SK-N-SH treated with all-trans-retinoic acid at 6 μM for 48 hours (cell line): ENCODE measurements at regions not wholly inside any gene's neighbourhood (a gene's known extent, or its start where the extent isn't known, plus 50 kb on each side); places are given as distances from the start of the nearest gene placed in this dataset.

ENCODE experiments used
- ARNTL ChIP-seq: fragments of 450-650 bp; formaldehyde crosslinking; IDR thresholded peaks from 2 replicates; pipeline ENCODE4 v1.5.0; 2020; ENCODE audit warnings: low read depth, mild to moderate bottlenecking, moderate library complexity, borderline replicate concordance
- BACH2 ChIP-seq: fragments of 250-450 bp; sonication (Bioruptor Pico); IDR thresholded peaks from 2 replicates; pipeline ENCODE4 v1.9.0; 2021; ENCODE audit warnings: mild to moderate bottlenecking, borderline replicate concordance
- CSDC2 ChIP-seq: fragments of 250-450 bp; sonication (Bioruptor Pico); IDR thresholded peaks from 2 replicates; pipeline ENCODE4 v1.5.0; 2020; ENCODE audit warnings: mild to moderate bottlenecking, moderate library complexity
- ISL1 ChIP-seq: fragments of 250-450 bp; sonication (Bioruptor Pico); IDR thresholded peaks from 2 replicates; pipeline ENCODE4 v2.1.2; 2022; ENCODE audit warnings: mild to moderate bottlenecking, moderate library complexity
- OSR1 ChIP-seq: fragments of 250-450 bp; sonication (Bioruptor Pico); IDR thresholded peaks from 2 replicates; pipeline ENCODE4 v1.8.0; 2022; ENCODE audit warnings: moderate library complexity, mild to moderate bottlenecking, inconsistent platforms
- PPARA ChIP-seq: fragments of 250-450 bp; sonication (Bioruptor Pico); IDR thresholded peaks from 2 replicates; pipeline ENCODE4 v1.5.0; 2020; ENCODE audit warnings: mild to moderate bottlenecking, borderline replicate concordance
- SNAI2 ChIP-seq: fragments of 250-450 bp; sonication (Bioruptor Pico); IDR thresholded peaks from 2 replicates; pipeline ENCODE4 v1.5.0; 2020; ENCODE audit warnings: mild to moderate bottlenecking, moderate library complexity
- TCF4 ChIP-seq: fragments of 250-450 bp; sonication (Bioruptor Pico); IDR thresholded peaks from 2 replicates; pipeline ENCODE4 v1.8.0; 2021; ENCODE audit warnings: mild to moderate bottlenecking, moderate library complexity, borderline replicate concordance
- ZC3H10 ChIP-seq: fragments of 250-450 bp; sonication (Bioruptor Pico); IDR thresholded peaks from 2 replicates; pipeline ENCODE4 v1.5.1; 2021; ENCODE audit warnings: mild to moderate bottlenecking, moderate library complexity
- ZFP30 ChIP-seq: fragments of 450-650 bp; formaldehyde crosslinking; IDR thresholded peaks from 2 replicates; pipeline ENCODE4 v1.5.0; 2022; ENCODE audit warnings: mild to moderate bottlenecking, moderate library complexity
- ZNF565 ChIP-seq: fragments of 450-650 bp; formaldehyde crosslinking; conservative IDR thresholded peaks from 2 replicates; pipeline ENCODE4 v1.5.0; 2020; ENCODE audit warnings: low read depth, mild to moderate bottlenecking, moderate library complexity
- TF ChIP-seq, protein P1 (sequence below): fragments of 250-450 bp; sonication (Bioruptor Pico); IDR thresholded peaks from 2 replicates; pipeline ENCODE4 v1.8.0; 2020; ENCODE audit warnings: mild to moderate bottlenecking, moderate library complexity, borderline replicate concordance

DNA sequence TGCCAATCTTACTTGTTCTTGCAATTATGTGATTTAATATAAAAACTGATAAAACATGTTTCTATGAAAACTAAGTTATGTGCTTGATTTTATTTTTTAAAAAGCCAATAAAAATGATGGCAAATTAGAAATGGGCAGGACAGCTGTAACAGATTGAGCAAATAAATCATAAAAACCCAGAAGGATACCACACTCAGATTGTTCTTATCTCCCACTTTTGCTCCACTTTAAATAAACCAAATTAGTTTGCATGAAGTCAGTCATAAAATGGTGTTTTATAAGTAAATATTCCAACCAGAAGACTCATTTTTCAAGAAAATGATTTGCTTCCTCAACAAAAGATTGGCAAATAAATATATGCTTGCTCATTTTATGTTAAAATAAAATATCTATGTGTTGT is 307.9 kb upstream of the G2E3 start:
- TF ChIP-seq PPARA (CRISPR knock-in tag) (no peak), ARNTL (CRISPR knock-in tag) (no peak), ISL1 (no peak), ZFP30 (no peak), TCF4 (CRISPR knock-in tag) (no peak), ZC3H10 (CRISPR knock-in tag) (no peak), BACH2 (CRISPR knock-in tag) (no peak), OSR1 (no peak), SNAI2 (CRISPR knock-in tag) (no peak), CSDC2 (CRISPR knock-in tag) (no peak), ZNF565 (no peak)
- TF ChIP-seq, protein P1, sequence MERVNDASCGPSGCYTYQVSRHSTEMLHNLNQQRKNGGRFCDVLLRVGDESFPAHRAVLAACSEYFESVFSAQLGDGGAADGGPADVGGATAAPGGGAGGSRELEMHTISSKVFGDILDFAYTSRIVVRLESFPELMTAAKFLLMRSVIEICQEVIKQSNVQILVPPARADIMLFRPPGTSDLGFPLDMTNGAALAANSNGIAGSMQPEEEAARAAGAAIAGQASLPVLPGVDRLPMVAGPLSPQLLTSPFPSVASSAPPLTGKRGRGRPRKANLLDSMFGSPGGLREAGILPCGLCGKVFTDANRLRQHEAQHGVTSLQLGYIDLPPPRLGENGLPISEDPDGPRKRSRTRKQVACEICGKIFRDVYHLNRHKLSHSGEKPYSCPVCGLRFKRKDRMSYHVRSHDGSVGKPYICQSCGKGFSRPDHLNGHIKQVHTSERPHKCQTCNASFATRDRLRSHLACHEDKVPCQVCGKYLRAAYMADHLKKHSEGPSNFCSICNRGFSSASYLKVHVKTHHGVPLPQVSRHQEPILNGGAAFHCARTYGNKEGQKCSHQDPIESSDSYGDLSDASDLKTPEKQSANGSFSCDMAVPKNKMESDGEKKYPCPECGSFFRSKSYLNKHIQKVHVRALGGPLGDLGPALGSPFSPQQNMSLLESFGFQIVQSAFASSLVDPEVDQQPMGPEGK (CRISPR knock-in tag) = no peak
